ENCODE measurements at regions not wholly inside any gene's neighbourhood (a gene's known extent, or its start where the extent isn't known, plus 50 kb on each side); places are given as distances from the start of the nearest gene placed in this dataset.
"Not testable (repeated sequence)": the region's sequence is repeated elsewhere in the genome, so short reads cannot be mapped to it uniquely, and the experiment has no call there.

DNA sequence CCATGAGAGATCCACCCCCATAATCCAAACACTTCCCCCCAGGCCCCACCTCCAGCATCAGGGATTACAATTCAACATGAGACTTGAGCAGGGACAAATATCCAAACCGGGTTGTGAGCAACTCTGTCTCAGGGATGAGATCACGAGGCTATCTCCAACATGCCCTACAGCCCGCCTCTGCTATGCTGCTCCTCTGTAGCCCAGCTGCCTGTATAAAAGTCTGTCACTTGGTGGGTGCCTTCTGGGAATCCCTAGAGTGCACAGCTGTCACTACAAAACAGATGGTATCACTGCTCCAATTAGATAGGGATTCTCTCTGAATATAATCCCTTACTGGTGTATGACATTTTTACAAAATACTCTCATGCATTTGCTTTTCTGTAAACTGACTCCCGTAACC is 114.9 kb upstream of the NANOS1 start:
- DNase-seq (ENCODE audit: low read depth) = no peak

DNA sequence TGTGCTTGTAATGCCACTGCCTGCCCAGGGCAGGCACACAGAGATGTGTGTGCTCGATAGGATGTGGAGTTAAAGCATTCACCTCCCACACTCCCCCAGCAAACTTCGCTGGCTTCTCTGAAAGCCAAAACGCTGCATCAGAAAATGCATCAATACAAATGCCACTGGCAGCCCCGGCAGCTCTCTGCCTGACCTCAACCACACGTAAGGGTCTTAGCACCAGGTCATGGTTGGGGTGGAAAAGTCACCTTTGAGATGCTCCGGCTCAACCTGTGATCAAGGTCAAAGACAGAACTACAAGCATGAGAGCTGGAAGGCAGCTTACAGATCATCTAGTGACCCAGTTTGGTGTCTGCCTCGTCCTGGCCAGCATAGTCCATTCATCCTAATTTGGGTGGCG is 114.4 kb upstream of the NANOS1 start:
- no peak for DNase-seq (ENCODE audit: low read depth)

GRCh38 chr10:118916777-118917176 is 112.7 kb upstream of the NANOS1 start:
- no peak for DNase-seq (ENCODE audit: low read depth)

DNA sequence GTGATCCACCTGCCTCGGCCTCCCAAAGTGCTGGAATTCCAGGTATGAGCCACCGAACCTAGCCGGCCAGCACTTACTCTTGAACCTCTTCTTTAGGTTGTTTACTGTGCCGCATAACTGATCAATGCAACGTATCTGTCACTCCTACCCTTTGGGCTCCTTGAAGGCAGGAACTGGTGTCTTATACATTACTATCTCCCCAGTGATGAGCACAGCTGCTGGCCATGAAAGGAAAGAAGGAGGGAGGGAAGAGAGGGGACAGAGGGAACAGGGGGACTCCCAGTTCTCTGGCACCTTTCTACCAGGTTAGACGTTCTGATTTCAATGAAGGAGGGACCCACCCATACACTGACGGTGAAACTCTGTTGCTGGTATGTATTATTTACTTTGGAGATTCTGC is 111.8 kb upstream of the NANOS1 start:
- no peak for DNase-seq (ENCODE audit: low read depth)

DNA sequence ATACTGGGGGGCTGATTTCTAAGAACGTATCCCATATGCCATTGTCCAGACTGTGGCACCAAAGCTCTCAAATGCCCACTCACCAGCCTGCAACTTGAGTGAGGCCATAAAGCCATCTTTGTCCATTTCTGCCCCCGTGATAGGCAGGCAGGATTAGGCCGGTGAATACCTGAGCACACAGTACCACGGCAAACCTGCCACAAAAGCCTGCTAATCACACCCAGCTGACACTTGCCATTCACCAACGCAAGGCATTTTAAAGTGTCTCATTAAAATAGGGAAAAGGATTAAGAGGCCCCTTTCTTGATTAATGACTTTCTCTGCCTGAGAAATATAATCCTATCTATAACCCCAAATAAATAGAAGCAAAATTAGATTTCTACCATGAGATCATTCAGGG is 111.4 kb upstream of the NANOS1 start:
- no peak for DNase-seq (ENCODE audit: low read depth)

- DNase-seq (ENCODE audit: low read depth) = peak; percentile 7
These were observed 110.9 kb upstream of the NANOS1 start for GRCh38 chr10:118918587-118918986.

- DNase-seq (ENCODE audit: low read depth) = no peak
These were observed 109.3 kb upstream of the NANOS1 start for GRCh38 chr10:118920206-118920605.

DNA sequence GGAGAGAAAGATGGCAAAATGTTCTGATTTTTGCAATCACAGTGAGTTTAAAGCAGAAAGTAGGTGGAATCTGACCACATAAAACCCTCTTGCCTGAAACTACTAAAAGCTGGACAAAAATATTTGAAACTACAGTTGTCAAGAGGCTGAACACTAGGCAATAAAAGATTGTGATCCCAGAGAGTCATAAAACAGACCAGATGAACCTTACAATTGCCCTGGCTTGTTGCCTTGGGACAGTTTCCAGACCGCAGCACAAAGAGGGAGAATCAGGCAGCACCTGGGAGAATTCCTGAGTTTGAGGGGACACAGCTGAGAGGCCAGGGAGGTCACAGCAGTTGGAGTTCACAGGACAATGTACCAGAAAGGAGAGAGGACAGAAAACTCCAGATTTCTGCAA is 107.3 kb upstream of the NANOS1 start:
- no peak for DNase-seq (ENCODE audit: low read depth)

DNA sequence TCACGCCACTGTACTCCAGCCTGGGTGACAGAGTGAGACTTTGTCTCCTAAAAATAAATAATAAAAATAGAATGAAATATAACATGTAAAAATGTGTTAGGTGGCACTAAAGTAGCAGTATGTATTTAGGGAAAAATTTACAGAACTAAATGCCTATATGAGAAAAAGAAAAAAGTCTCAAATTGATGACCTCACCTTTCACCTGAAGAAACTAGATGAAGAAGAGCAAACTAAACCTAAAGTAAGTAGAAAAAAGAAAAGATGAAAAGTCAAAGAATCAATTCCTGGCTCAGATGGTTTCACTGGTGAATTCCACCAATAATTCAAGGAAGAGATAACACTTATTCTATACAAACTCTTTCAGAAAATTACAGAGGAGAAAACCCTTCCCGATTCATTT is 106.5 kb upstream of the NANOS1 start:
- no peak for DNase-seq (ENCODE audit: low read depth)

GRCh38 chr10:118924493-118924892 is 105.0 kb upstream of the NANOS1 start:
- no peak for DNase-seq (ENCODE audit: low read depth)

DNA sequence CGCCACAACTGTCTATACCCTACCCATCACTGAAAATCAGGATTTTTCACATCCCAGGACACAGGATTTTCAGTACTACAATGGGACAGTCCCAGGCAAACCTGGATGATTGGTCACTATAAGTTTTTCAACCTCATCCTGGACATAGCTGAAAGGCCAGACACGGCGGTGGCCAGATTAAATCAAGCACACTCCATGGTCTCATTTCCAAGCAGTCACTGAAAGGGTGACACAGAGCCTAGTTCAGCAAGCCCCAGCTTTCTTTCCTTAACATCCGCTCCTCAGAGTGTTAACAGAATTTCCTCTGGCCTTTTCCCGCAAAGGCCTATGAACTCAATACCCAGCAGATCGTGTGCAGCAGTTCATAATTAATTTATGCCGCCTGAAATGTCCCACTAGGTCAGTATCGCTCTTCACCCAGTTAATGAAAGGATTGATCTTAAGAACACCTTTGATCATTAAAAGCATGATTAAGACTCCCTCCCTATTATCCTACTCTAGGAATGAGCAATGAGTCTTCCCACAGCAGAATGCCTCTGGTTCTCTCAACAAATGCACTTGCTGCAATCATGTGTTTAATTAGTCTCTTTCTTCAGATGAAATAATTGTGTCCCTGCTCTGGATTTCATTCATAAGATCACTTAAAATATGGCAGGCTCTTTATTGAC is 104.0 kb upstream of the NANOS1 start:
- no peak for DNase-seq (ENCODE audit: low read depth)

DNA sequence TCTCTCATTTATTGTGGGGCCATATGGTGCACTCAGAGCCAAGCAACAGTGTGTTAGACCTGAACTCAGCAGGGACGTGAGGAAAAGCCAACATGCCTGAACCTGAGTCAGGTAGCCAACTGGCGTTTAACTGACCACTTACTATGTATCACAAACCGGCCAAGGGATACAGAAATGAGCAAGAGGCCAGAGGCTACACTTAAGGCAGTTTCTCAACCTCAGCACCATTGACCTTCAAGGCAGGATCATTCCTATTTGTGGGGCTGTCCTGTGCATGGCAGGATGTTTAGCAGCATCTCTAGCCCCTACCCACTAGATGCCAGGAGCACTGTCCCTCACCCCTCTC is 103.5 kb upstream of the NANOS1 start:
- no peak for DNase-seq (ENCODE audit: low read depth)

DNA sequence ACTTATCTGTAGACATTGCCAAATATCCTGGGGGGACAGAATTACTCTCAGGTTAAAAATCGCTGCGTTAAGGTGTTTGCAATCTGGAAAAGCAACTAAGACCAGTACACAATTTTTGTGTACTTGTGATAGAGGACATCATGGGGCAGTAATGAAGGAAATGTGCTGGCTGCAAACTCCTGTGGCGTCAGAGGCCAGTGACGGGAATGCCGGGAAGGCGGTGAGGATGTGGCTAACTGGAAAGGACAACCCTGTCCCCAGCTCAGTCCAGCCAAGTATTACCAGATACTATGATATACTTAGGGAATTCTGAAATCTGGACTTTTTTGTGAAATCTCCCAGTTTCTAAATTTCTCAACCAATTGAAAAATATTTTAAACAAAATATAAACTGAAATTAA is 103.1 kb upstream of the NANOS1 start:
- no peak for DNase-seq (ENCODE audit: low read depth)

DNA sequence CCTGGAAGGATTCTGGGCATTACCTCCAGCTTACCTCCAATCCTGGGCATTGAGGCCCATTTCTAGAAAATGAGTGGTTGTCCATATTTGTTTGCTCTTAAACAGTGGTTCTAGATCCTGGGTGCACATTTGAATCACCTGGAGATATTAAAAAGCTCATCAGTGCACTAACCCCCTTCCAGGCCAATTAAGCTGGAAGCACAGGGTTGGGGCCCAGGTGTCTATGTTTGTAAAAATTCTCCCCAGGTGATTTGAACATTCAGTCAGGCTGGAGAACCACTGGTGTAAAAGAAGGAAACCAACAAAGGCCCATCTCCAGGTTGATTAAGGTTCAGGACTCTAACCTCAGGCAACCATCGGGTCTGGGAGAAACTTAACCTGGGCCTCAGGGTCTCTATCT is 102.6 kb upstream of the NANOS1 start:
- DNase-seq (ENCODE audit: low read depth) = no peak

DNA sequence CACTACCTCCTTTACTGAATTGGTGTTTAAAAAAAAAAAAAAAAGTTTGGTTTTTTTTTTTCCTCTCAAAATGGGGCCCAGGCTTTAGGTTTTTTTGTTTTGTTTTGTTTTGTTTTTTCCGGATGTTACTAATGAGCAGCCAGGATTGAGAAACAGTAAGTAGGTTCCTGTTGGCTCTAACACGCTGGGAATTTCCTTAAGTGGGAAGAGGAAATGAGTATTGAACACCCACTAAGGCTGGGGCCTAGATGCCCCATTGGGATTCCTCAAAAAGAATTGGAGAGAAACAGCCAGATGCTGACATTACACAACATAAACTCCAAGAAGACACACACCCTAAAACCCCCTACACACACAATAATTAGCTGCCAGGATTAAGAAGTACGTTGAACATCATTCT is 102.2 kb upstream of the NANOS1 start:
- DNase-seq (ENCODE audit: low read depth) = no peak

DNA sequence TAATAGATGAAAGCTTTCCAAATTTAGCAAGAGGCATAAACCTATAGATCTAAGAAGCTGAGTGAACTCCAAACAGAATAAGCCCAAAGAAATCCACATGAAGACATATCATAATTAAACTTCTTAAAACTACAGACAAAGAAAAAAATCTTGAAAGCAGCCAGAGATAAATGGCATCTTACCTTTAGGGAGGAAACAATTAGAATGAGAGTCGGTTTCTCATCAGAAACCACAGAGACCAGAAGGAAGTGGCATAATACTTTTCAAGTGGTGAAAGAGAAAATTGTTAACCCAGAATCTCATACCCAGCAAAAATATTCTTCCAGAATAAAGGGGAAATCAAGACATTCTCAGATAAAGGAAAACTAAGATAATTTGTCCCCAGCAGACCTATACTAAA is 98.9 kb upstream of the NANOS1 start:
- DNase-seq (ENCODE audit: low read depth) = no peak

DNA sequence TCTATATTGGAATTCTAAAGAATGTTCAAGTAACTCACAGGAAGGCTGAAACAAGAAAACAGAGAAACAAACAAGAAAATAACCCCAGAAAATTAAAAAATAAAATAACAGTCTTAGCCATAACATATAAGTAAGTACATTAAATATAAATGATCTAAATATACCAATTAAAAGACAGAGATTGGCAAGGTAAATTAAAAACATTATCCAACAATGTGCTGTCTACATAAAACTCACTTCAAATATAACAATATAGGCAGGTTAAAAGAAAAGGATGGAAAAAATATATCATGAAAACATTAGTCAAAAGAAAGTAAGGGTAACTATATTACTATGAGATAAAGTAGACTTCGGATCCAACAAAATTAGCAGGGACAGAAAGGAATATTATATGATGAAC is 98.1 kb upstream of the NANOS1 start:
- no peak for DNase-seq (ENCODE audit: low read depth)

DNA sequence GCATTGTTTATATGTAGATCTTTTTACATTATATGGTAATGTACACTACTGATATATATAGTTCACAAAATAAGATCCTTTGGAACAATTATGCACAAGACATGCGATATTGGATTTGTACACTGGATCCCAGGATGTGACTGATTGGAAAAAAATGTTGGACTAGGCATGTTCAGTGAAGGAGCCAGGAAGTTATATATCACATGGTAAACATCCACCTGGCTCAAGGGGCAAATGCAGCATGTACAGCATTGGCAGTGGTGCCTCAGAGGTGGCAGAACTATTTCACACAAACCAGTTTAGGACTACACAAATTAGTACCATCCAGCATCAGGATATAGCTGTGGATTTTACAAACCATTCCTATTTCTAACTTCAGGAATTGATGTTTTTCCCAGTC is 97.4 kb upstream of the NANOS1 start:
- DNase-seq (ENCODE audit: low read depth) = not testable (repeated sequence)

- no peak for DNase-seq (ENCODE audit: low read depth)
These were observed 92.3 kb upstream of the NANOS1 start for GRCh38 chr10:118937226-118937625.

GRCh38 chr10:118939211-118940007 is 90.1 kb upstream of the NANOS1 start:
- DNase-seq (ENCODE audit: low read depth) = peak; percentile 61

GRCh38 chr10:118940386-118940785 is 89.1 kb upstream of the NANOS1 start:
- peak; percentile 55 for DNase-seq (ENCODE audit: low read depth)

- DNase-seq (ENCODE audit: low read depth) = no peak
These were observed 86.3 kb upstream of the NANOS1 start for GRCh38 chr10:118943253-118943652.

DNA sequence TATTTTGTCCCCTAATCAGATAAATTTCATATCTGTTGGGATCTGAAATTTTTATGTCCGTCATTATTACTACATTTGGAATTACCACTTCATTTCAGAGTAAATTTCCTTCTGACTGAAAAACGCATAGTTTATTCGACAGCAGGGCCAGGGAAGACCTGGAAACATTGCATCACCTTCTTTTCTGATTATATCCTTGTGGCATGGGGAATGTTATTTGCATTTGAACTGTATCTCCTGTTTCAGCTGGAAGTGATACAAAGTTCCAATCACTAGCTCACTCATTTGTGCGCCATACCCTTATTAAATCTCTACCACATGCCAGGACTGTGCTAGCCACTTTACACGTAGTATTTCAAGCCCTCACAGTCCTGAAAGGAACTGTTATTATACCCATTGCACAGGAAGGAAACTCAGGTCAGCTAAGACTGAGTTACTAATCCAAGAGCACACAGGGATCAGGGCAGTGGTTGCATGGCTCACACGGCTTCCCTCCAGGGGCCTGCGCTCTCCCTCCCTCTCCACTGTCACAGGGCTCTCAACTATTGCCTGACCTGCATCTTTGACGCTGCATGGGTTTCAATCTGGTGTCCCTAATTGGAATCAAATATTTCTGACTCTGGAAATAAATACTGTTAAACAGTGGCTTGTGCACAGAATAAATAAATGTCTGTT is 84.4 kb upstream of the NANOS1 start:
- peak; percentile 21 for DNase-seq (ENCODE audit: low read depth)

Measured in amniotic epithelial cell (primary cell).